Neural progenitor cell (in vitro differentiated cells): ENCODE measurements at regions not wholly inside any gene's neighbourhood (a gene's known extent, or its start where the extent isn't known, plus 50 kb on each side); places are given as distances from the start of the nearest gene placed in this dataset.

Experiments used
- DNase-seq: peaks from one replicate; pipeline ENCODE4 v3.0.0-alpha.2; 2016; ENCODE audit warnings: low spot score
- H2AFZ ChIP-seq: fragments of 200-600 bp; sonication (generic); replicated peaks from 2 replicates; pipeline ENCODE4 v1.6.1; 2016; ENCODE audit warnings: antibody characterized with exemption
- H3F3A ChIP-seq: fragments of 200-600 bp; sonication (generic); 2 replicates; pipeline ENCODE4 v1.6.1; 2016; ENCODE audit warnings: antibody characterized with exemption, low read depth
- H3K27ac ChIP-seq: fragments of 200-600 bp; sonication (generic); 2 replicates; pipeline ENCODE4 v1.5.1; 2016; ENCODE audit warnings: mild to moderate bottlenecking
- H3K27me3 ChIP-seq: fragments of 200-600 bp; sonication (generic); 2 replicates; pipeline ENCODE4 v1.6.1; 2016; ENCODE audit warnings: mild to moderate bottlenecking, moderate library complexity
- H3K36me3 ChIP-seq: fragments of 200-600 bp; sonication (generic); 2 replicates; pipeline ENCODE4 v1.5.1; 2016
- H3K4me1 ChIP-seq: fragments of 200-600 bp; sonication (generic); 2 replicates; pipeline ENCODE4 v1.6.1; 2016; ENCODE audit warnings: mixed run types
- H3K4me2 ChIP-seq: fragments of 200-600 bp; sonication (generic); 2 replicates; pipeline ENCODE4 v1.6.1; 2016
- H3K4me3 ChIP-seq: fragments of 200-600 bp; sonication (generic); 2 replicates; pipeline ENCODE4 v1.5.1; 2016
- H3K79me2 ChIP-seq: fragments of 200-600 bp; sonication (generic); 2 replicates; pipeline ENCODE4 v1.6.1; 2016; ENCODE audit warnings: low read depth
- H3K9ac ChIP-seq: fragments of 200-600 bp; sonication (generic); 2 replicates; pipeline ENCODE4 v1.6.1; 2016
- H3K9me3 ChIP-seq: fragments of 200-600 bp; sonication (generic); 2 replicates; pipeline ENCODE4 v1.5.1; 2016; ENCODE audit warnings: low read depth
- H4K20me1 ChIP-seq: fragments of 200-600 bp; sonication (generic); 2 replicates; pipeline ENCODE4 v1.6.1; 2016; ENCODE audit warnings: low read depth
- H3K27ac Mint-ChIP-seq: 3 replicates; pipeline ENCODE4 v1.8.0; 2021; ENCODE audit warnings: mixed read lengths
- H3K27me3 Mint-ChIP-seq: 2 replicates; pipeline ENCODE4 v1.8.0; 2022; ENCODE audit warnings: low read depth, mild to moderate bottlenecking, inconsistent platforms, moderate library complexity, mixed read lengths; ENCODE audit not compliant: insufficient read depth
- H3K36me3 Mint-ChIP-seq: 3 replicates; pipeline ENCODE4 v1.8.0; 2021; ENCODE audit warnings: mixed read lengths
- H3K4me1 Mint-ChIP-seq: 3 replicates; pipeline ENCODE4 v1.8.0; 2021; ENCODE audit warnings: mixed read lengths
- H3K4me3 Mint-ChIP-seq: 3 replicates; pipeline ENCODE4 v1.8.0; 2021; ENCODE audit warnings: mild to moderate bottlenecking, moderate library complexity, mixed read lengths
- H3K9me3 Mint-ChIP-seq: 3 replicates; pipeline ENCODE4 v1.8.0; 2020; ENCODE audit warnings: mixed read lengths
- CTCF ChIP-seq: fragments of 200-600 bp; sonication (generic); IDR thresholded peaks from 2 replicates; pipeline ENCODE4 v1.5.1; 2017; ENCODE audit warnings: antibody characterized with exemption, mild to moderate bottlenecking
- EZH2 ChIP-seq: fragments of 200-600 bp; sonication (generic); IDR thresholded peaks from 2 replicates; pipeline ENCODE4 v1.6.1; 2017; ENCODE audit warnings: antibody characterized with exemption, mild to moderate bottlenecking, moderate library complexity
- EZH2phosphoT487 ChIP-seq: fragments of 200-600 bp; sonication (generic); IDR thresholded peaks from 2 replicates; pipeline ENCODE4 v1.6.1; 2017; ENCODE audit warnings: antibody characterized with exemption

- Histone ChIP-seq H3K27me3 (no peaks in the 10 kb centered on the region), H3K9me3 (no peaks in the 10 kb centered on the region), H3K4me2 (peak overlapping the region; percentile 23), H3K4me1 (peaks cover 22% of the 10 kb centered on the region), H3K27ac (no peak overlapping the region), H3K9ac (no peak overlapping the region), H3K36me3 (no peaks in the 10 kb centered on the region), H3K4me3 (no peak overlapping the region), H3F3A (no peaks in the 10 kb centered on the region), H4K20me1 (no peaks in the 10 kb centered on the region), H3K79me2 (no peaks in the 10 kb centered on the region), H2AFZ (peak overlapping the region; percentile 63)
- Mint-ChIP-seq H3K27me3 (peaks cover 7% of the 10 kb centered on the region), H3K27ac (no peak overlapping the region), H3K4me1 (peaks cover 7% of the 10 kb centered on the region), H3K36me3 (no peaks in the 10 kb centered on the region), H3K9me3 (no peaks in the 10 kb centered on the region), H3K4me3 (no peak overlapping the region)
- no peak for TF ChIP-seq CTCF
- no peak for TF ChIP-seq EZH2
- peak; percentile 24 for DNase-seq
These were observed 236.8 kb upstream of the MARCKS start for GRCh38 chr6:113620386-113620785.

GRCh38 chr6:113622254-113622653 lies 234.9 kb upstream of the MARCKS start:
- Histone ChIP-seq H4K20me1 (no peaks in the 10 kb centered on the region), H3K9me3 (no peaks in the 10 kb centered on the region), H3K4me1 (peaks cover 27% of the 10 kb centered on the region), H3F3A (no peaks in the 10 kb centered on the region), H3K4me2 (no peak overlapping the region), H3K27me3 (no peaks in the 10 kb centered on the region), H3K9ac (no peak overlapping the region), H2AFZ (no peak overlapping the region), H3K79me2 (no peaks in the 10 kb centered on the region), H3K27ac (no peak overlapping the region), H3K4me3 (no peak overlapping the region), H3K36me3 (no peaks in the 10 kb centered on the region)
- Mint-ChIP-seq H3K4me3 (no peak overlapping the region), H3K27me3 (peaks cover 10% of the 10 kb centered on the region), H3K36me3 (no peaks in the 10 kb centered on the region), H3K9me3 (no peaks in the 10 kb centered on the region), H3K4me1 (peaks cover 8% of the 10 kb centered on the region), H3K27ac (no peak overlapping the region)
- no peak for TF ChIP-seq CTCF
- no peak for TF ChIP-seq EZH2phosphoT487
- no peak for TF ChIP-seq EZH2
- DNase-seq = no peak

GRCh38 chr6:113623129-113623528 lies 234.0 kb upstream of the MARCKS start:
- Histone ChIP-seq H3K4me2 (no peak overlapping the region), H3K4me1 (peaks cover 27% of the 10 kb centered on the region), H3K27ac (no peak overlapping the region), H3K27me3 (no peaks in the 10 kb centered on the region), H3K9ac (no peak overlapping the region), H3K79me2 (no peaks in the 10 kb centered on the region), H2AFZ (no peak overlapping the region), H3K4me3 (no peak overlapping the region), H3K36me3 (no peaks in the 10 kb centered on the region), H3F3A (no peaks in the 10 kb centered on the region), H3K9me3 (no peaks in the 10 kb centered on the region), H4K20me1 (no peaks in the 10 kb centered on the region)
- Mint-ChIP-seq H3K27ac (no peak overlapping the region), H3K36me3 (no peaks in the 10 kb centered on the region), H3K9me3 (no peaks in the 10 kb centered on the region), H3K4me3 (no peak overlapping the region), H3K4me1 (peaks cover 8% of the 10 kb centered on the region), H3K27me3 (peaks cover 10% of the 10 kb centered on the region)
- no peak for DNase-seq
- TF ChIP-seq EZH2 (no peak), CTCF (no peak), EZH2phosphoT487 (no peak)

- H3K79me2 ChIP-seq = no peaks in the 10 kb centered on the region
- no peaks in the 10 kb centered on the region for H3K36me3 ChIP-seq
- H2AFZ ChIP-seq = no peak overlapping the region
- H3K4me3 Mint-ChIP-seq = no peak overlapping the region
- H3K9ac ChIP-seq = no peak overlapping the region
- H4K20me1 ChIP-seq = no peaks in the 10 kb centered on the region
- no peaks in the 10 kb centered on the region for H3K9me3 ChIP-seq
- H3K27ac Mint-ChIP-seq = no peak overlapping the region
- peaks cover 10% of the 10 kb centered on the region for H3K27me3 Mint-ChIP-seq
- no peaks in the 10 kb centered on the region for H3K27me3 ChIP-seq
- H3K4me3 ChIP-seq = no peak overlapping the region
- no peak overlapping the region for H3K4me2 ChIP-seq
- TF ChIP-seq CTCF = no peak
- TF ChIP-seq EZH2 = no peak
- TF ChIP-seq EZH2phosphoT487 = no peak
- DNase-seq = no peak
- H3K36me3 Mint-ChIP-seq = no peaks in the 10 kb centered on the region
- H3K4me1 Mint-ChIP-seq = peaks cover 10% of the 10 kb centered on the region
- peaks cover 16% of the 10 kb centered on the region for H3K4me1 ChIP-seq
- no peaks in the 10 kb centered on the region for H3K9me3 Mint-ChIP-seq
- no peak overlapping the region for H3K27ac ChIP-seq
- no peaks in the 10 kb centered on the region for H3F3A ChIP-seq
These were observed 231.3 kb upstream of the MARCKS start for GRCh38 chr6:113625850-113626249.
